Activated CD4-positive, alpha-beta T cell treated with anti-CD3 and anti-CD28 coated beads, Interleukin-2, amount 10 ng/mL, durations not matched to agents 24 days and 14 days (primary cell): ENCODE measurements at regions not wholly inside any gene's neighbourhood (a gene's known extent, or its start where the extent isn't known, plus 50 kb on each side); places are given as distances from the start of the nearest gene placed in this dataset.

Source experiments
- DNase-seq: peaks from one replicate; pipeline ENCODE4 v3.0.0; 2022
- H3K27ac Mint-ChIP-seq: one replicate; pipeline ENCODE4 v1.8.0; 2022; ENCODE audit warnings: mild to moderate bottlenecking, mixed read lengths
- H3K27me3 Mint-ChIP-seq: one replicate; pipeline ENCODE4 v1.8.0; 2022; ENCODE audit warnings: mixed read lengths
- H3K36me3 Mint-ChIP-seq: one replicate; pipeline ENCODE4 v1.8.0; 2022; ENCODE audit warnings: low read depth, mild to moderate bottlenecking, mixed read lengths
- H3K4me1 Mint-ChIP-seq: one replicate; pipeline ENCODE4 v1.8.0; 2021; ENCODE audit warnings: mixed read lengths
- H3K4me3 Mint-ChIP-seq: one replicate; pipeline ENCODE4 v1.8.0; 2022; ENCODE audit warnings: mild to moderate bottlenecking, moderate library complexity, mixed read lengths
- H3K9me3 Mint-ChIP-seq: one replicate; pipeline ENCODE4 v1.8.0; 2021; ENCODE audit warnings: mixed read lengths
- intact Hi-C: fragments of 100-400 bp; cut with micrococcal nuclease; formaldehyde crosslinking; loops from one replicate; pipeline ENCODE4 v1.15.1; 2023

- no peak for DNase-seq
- H3K9me3 Mint-ChIP-seq = no peaks in the 10 kb centered on the region
- no peaks in the 10 kb centered on the region for H3K27me3 Mint-ChIP-seq
- H3K4me1 Mint-ChIP-seq = no peaks in the 10 kb centered on the region
- no peak overlapping the region for H3K27ac Mint-ChIP-seq
- no peaks in the 10 kb centered on the region for H3K36me3 Mint-ChIP-seq
- no peak overlapping the region for H3K4me3 Mint-ChIP-seq
- intact Hi-C loops = no loop called here
Measured at GRCh38 chr3:99419116-99419515, 219.3 kb upstream of the COL8A1 start.

- Mint-ChIP-seq H3K4me1 (no peaks in the 10 kb centered on the region), H3K27me3 (no peaks in the 10 kb centered on the region), H3K36me3 (no peaks in the 10 kb centered on the region), H3K4me3 (no peak overlapping the region), H3K9me3 (no peaks in the 10 kb centered on the region), H3K27ac (no peak overlapping the region)
- intact Hi-C loops = no loop called here
- DNase-seq = no peak
Measured at GRCh38 chr3:99418709-99419108, 219.7 kb upstream of the COL8A1 start.

GRCh38 chr3:99418209-99418635, 220.2 kb upstream of the COL8A1 start:
- H3K9me3 Mint-ChIP-seq = no peaks in the 10 kb centered on the region
- no peak overlapping the region for H3K4me3 Mint-ChIP-seq
- no peak for DNase-seq
- H3K36me3 Mint-ChIP-seq = no peaks in the 10 kb centered on the region
- H3K27ac Mint-ChIP-seq = no peak overlapping the region
- intact Hi-C loops = no loop called here
- no peaks in the 10 kb centered on the region for H3K4me1 Mint-ChIP-seq
- no peaks in the 10 kb centered on the region for H3K27me3 Mint-ChIP-seq

DNA sequence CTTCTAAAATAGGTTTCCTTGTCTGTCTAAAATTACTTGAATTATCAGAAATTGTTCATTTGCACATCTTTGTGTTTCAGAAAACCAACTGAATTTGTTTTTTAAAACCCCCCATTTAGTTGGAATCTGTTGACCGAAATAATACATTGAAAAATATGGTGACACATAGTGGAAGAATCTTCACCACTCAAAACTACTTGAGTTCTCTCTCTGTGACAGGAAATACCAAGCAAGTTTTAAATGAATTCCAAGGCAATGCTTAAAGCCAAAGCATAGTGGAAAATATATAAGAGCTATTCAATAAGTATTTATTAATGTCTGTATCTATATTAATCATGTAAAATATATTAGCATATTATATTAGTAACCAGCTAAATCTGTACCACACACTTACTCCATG, 224.9 kb upstream of the COL8A1 start:
- H3K27ac Mint-ChIP-seq = no peak overlapping the region
- no peak overlapping the region for H3K4me3 Mint-ChIP-seq
- H3K36me3 Mint-ChIP-seq = no peaks in the 10 kb centered on the region
- no peaks in the 10 kb centered on the region for H3K9me3 Mint-ChIP-seq
- intact Hi-C loops = no loop called here
- no peak for DNase-seq
- no peaks in the 10 kb centered on the region for H3K27me3 Mint-ChIP-seq
- no peaks in the 10 kb centered on the region for H3K4me1 Mint-ChIP-seq

DNA sequence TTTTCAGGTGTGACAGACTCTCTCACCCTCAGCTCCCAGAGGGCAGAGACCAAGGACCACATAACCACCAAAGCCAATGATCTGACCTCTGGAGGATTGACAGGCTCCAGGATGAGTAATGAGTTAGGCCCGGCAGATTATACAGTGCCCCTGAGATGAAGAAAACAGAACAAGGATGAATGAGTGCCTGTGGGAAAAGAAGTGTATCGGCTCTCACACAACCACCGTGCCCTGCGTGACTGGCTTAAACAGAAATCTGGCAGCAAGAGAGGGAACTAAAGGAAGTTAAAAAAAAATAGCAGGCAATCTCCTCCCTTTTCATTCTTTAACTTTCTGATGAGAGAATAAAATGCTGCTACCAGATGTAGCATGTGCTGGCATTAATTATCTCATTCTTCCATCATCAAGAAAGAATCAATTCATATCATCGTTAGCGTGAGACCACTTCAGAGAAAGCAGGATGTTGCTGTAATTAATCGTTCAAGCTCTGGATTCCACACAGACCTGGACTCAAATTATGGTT, 227.5 kb upstream of the COL8A1 start:
- Mint-ChIP-seq H3K27me3 (no peaks in the 10 kb centered on the region), H3K4me3 (no peak overlapping the region), H3K36me3 (no peaks in the 10 kb centered on the region), H3K4me1 (no peaks in the 10 kb centered on the region), H3K27ac (no peak overlapping the region), H3K9me3 (no peaks in the 10 kb centered on the region)
- intact Hi-C loops = no loop called here
- DNase-seq = no peak

GRCh38 chr3:99409961-99410360, 228.4 kb upstream of the COL8A1 start:
- no peak for DNase-seq
- intact Hi-C loops = no loop called here
- H3K4me1 Mint-ChIP-seq = no peaks in the 10 kb centered on the region
- H3K4me3 Mint-ChIP-seq = no peak overlapping the region
- no peaks in the 10 kb centered on the region for H3K9me3 Mint-ChIP-seq
- H3K27ac Mint-ChIP-seq = no peak overlapping the region
- no peaks in the 10 kb centered on the region for H3K36me3 Mint-ChIP-seq
- no peaks in the 10 kb centered on the region for H3K27me3 Mint-ChIP-seq

- intact Hi-C loops = no loop called here
- H3K4me1 Mint-ChIP-seq = no peaks in the 10 kb centered on the region
- no peaks in the 10 kb centered on the region for H3K9me3 Mint-ChIP-seq
- no peak overlapping the region for H3K27ac Mint-ChIP-seq
- no peaks in the 10 kb centered on the region for H3K36me3 Mint-ChIP-seq
- no peak for DNase-seq
- no peak overlapping the region for H3K4me3 Mint-ChIP-seq
- no peaks in the 10 kb centered on the region for H3K27me3 Mint-ChIP-seq
Measured at GRCh38 chr3:99407257-99407656, 231.1 kb upstream of the COL8A1 start.

DNA sequence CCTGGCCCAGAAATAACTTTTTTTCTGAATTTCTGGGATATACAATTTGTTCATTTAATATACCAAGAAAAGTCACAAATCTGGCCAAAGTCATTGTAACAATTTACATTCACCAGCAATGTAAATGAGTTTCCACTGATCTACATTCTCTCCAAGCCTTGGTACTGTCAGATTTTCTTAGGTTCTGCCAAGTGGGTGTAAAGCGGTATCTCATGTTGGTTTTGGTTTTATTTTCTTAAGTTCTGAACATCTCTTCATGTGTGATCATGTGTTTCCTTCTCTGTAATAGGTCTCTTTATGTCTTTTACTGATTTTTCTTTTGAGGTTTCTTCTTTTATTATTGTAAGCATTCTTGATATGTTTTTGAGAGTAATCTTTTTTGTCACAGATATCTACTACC, 235.6 kb upstream of the COL8A1 start:
- DNase-seq = no peak
- no peak overlapping the region for H3K27ac Mint-ChIP-seq
- H3K4me1 Mint-ChIP-seq = no peaks in the 10 kb centered on the region
- peaks cover 5% of the 10 kb centered on the region for H3K9me3 Mint-ChIP-seq
- H3K36me3 Mint-ChIP-seq = no peaks in the 10 kb centered on the region
- H3K4me3 Mint-ChIP-seq = no peak overlapping the region
- intact Hi-C loops = no loop called here
- H3K27me3 Mint-ChIP-seq = no peaks in the 10 kb centered on the region

DNA sequence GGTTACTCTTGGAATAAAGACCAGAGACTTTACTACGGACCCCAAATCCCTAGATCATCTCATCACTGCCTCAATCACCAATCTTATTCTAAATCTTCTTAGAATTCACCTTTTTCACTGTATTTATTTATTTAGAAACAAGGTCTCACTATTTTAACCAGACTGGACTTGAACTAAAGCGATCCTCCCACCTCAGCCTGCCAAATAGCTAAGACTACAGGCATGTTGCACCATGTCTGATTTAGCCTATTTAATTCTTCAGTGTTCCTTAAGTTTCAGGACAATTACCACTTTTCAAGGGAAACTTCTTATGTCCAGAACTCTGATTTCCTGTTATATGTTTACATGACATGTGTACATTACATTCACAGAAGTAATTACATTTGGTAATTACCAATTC, 238.0 kb upstream of the COL8A1 start:
- no peaks in the 10 kb centered on the region for H3K27me3 Mint-ChIP-seq
- intact Hi-C loops = no loop called here
- no peak overlapping the region for H3K4me3 Mint-ChIP-seq
- H3K9me3 Mint-ChIP-seq = peaks cover 8% of the 10 kb centered on the region
- DNase-seq = no peak
- H3K4me1 Mint-ChIP-seq = no peaks in the 10 kb centered on the region
- no peaks in the 10 kb centered on the region for H3K36me3 Mint-ChIP-seq
- H3K27ac Mint-ChIP-seq = no peak overlapping the region

GRCh38 chr3:99396651-99397275, 241.6 kb upstream of the COL8A1 start:
- Mint-ChIP-seq H3K36me3 (no peaks in the 10 kb centered on the region), H3K27ac (no peak overlapping the region), H3K4me3 (no peak overlapping the region), H3K9me3 (peaks cover 8% of the 10 kb centered on the region), H3K27me3 (no peaks in the 10 kb centered on the region), H3K4me1 (no peaks in the 10 kb centered on the region)
- DNase-seq = no peak
- intact Hi-C loops = no loop called here

DNA sequence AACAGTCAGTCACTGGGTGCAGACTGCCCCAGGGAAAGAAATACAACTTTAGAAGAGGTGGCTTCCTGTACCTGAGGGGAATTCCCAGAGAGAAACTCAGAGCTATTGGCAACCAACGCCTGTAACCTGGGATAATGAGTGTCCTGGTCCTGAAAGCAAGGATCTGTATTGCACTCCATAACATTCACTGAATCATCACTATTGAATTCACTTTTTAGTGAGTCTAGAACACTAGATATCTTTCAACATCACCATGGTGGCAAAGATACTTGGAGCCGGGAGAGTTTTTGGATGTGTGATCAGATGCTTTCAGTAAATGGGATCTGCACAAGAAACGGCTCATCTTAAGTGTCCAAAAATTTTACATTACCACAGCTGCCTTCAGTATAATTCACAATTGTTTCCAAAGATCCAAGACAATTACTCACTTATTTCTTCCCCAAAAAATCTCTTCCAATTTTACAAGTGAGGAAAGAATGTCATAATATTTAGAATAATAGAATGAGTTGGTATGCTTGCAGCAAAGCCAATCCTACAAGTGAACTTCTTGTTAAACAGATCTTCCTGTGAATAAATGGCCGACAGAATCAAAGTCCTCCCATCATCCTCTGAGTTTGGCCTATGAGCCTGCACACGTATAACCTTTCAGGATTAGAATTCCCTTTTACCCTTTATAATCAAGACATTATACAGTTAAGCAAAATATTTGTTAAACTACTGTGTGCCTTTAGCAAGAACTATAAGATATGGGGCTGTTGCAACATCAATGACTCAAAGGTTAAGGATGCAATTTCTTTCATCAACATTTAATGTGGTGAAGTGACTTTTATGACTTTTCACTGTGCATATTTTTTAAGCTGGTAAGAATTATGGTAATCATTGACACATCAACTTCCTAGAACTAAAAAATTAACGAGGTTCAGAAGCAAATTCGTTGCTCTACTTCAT, 243.3 kb upstream of the COL8A1 start:
- Mint-ChIP-seq H3K4me1 (no peaks in the 10 kb centered on the region), H3K9me3 (peaks cover 8% of the 10 kb centered on the region), H3K27me3 (no peaks in the 10 kb centered on the region), H3K27ac (no peak overlapping the region), H3K36me3 (no peaks in the 10 kb centered on the region), H3K4me3 (no peak overlapping the region)
- intact Hi-C loops = no loop called here
- no peak for DNase-seq

DNA sequence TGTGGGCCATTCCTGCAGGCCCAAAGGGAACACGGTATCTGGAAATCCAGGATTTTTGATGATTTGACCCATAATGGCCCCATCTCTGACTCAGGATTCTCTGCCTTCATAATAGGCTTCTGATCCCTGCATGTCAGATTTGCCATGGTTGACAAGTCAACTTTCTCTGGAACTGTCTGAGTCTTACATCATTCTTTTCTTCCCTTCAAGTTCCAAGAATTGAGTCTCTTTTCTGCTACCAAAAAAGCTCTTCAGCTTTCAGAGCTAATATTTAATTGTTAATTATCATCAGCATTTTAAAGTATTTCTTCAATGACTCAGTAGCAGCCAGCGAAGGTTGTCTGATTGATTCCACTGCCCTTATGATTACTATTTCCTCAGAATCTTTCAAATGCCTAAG, 244.4 kb upstream of the COL8A1 start:
- no peaks in the 10 kb centered on the region for H3K27me3 Mint-ChIP-seq
- H3K4me1 Mint-ChIP-seq = no peaks in the 10 kb centered on the region
- H3K9me3 Mint-ChIP-seq = peaks cover 8% of the 10 kb centered on the region
- DNase-seq = no peak
- no peaks in the 10 kb centered on the region for H3K36me3 Mint-ChIP-seq
- H3K27ac Mint-ChIP-seq = no peak overlapping the region
- H3K4me3 Mint-ChIP-seq = no peak overlapping the region
- intact Hi-C loops = no loop called here

GRCh38 chr3:99388780-99389179, 249.6 kb upstream of the COL8A1 start:
- no peak overlapping the region for H3K27ac Mint-ChIP-seq
- H3K9me3 Mint-ChIP-seq = no peaks in the 10 kb centered on the region
- intact Hi-C loops = no loop called here
- H3K4me1 Mint-ChIP-seq = no peaks in the 10 kb centered on the region
- H3K36me3 Mint-ChIP-seq = no peaks in the 10 kb centered on the region
- H3K4me3 Mint-ChIP-seq = no peak overlapping the region
- DNase-seq = no peak
- no peaks in the 10 kb centered on the region for H3K27me3 Mint-ChIP-seq

DNA sequence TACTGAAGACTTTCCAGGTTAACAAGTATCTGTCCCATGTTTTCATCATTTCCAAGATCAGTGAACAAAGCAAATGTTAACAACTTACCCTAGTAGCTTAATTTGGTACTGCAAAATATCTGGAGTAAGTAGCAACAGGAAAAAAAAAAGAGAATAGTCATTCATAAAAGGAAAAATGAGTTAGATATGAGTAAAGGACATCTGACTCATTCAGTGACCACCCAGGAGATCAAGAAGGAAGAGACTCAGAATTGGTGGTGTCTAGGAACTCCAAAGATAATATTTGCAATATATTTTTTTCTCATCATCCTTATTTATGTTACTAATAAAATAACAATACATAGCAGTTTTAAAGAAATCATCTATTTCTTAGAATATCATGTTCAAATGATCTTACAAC, 253.8 kb upstream of the COL8A1 start:
- no peaks in the 10 kb centered on the region for H3K36me3 Mint-ChIP-seq
- no peak overlapping the region for H3K4me3 Mint-ChIP-seq
- H3K9me3 Mint-ChIP-seq = no peaks in the 10 kb centered on the region
- no peak for DNase-seq
- no peaks in the 10 kb centered on the region for H3K27me3 Mint-ChIP-seq
- intact Hi-C loops = no loop called here
- no peak overlapping the region for H3K27ac Mint-ChIP-seq
- no peaks in the 10 kb centered on the region for H3K4me1 Mint-ChIP-seq
